Ascending aorta (tissue), 2 donors: ENCODE measurements at regions not wholly inside any gene's neighbourhood (a gene's known extent, or its start where the extent isn't known, plus 50 kb on each side); places are given as distances from the start of the nearest gene placed in this dataset.

Experiments used
- DNase-seq, 2 donors: peaks; one replicate each; pipeline ENCODE4 v3.0.0-alpha.2; 2019; ENCODE audit warnings: low spot score in 2 of 2
- H3K27ac ChIP-seq, 2 donors: fragments of 200-600 bp; sonication (generic); one replicate each; pipeline ENCODE4 v1.5.1; 2016 to 2017; ENCODE audit warnings: mild to moderate bottlenecking in 1 of 2
- H3K27me3 ChIP-seq: fragments of 200-600 bp; sonication (generic); one replicate; pipeline ENCODE4 v1.5.1; 2017
- H3K36me3 ChIP-seq, 2 donors: fragments of 200-600 bp; sonication (generic); one replicate each; pipeline ENCODE4 v1.5.1; 2016
- H3K4me1 ChIP-seq, 2 donors: fragments of 200-600 bp; sonication (generic); one replicate each; pipeline ENCODE4 v1.5.1; 2016 to 2017; ENCODE audit warnings: mild to moderate bottlenecking in 1 of 2
- H3K4me3 ChIP-seq, 2 donors: fragments of 200-600 bp; sonication (generic); one replicate each; pipeline ENCODE4 v1.5.1; 2016 to 2017; ENCODE audit warnings: mild to moderate bottlenecking in 1 of 2
- H3K9me3 ChIP-seq, 2 donors: fragments of 200-600 bp; sonication (generic); one replicate each; pipeline ENCODE4 v1.5.1; 2016
- CTCF ChIP-seq, 3 experiments: fragments of 200-600 bp in 2 of 3; fragments of 450-650 bp in 1 of 3; sonication (generic) in 2 of 3; IDR thresholded peaks; one replicate each; pipeline ENCODE4 v1.5.1; 2016 to 2019; ENCODE audit warnings: antibody characterized with exemption in 3 of 3, mild to moderate bottlenecking in 1 of 3, moderate library complexity in 1 of 3
- intact Hi-C: fragments of 100-400 bp; cut with DNase I; formaldehyde crosslinking; loops from one replicate; pipeline ENCODE4 v1.15.1; 2023

GRCh38 chr10:28137907-28138880, 139.3 kb upstream of the ODAD2 start:
- no peak for DNase-seq
- H3K36me3 ChIP-seq: no peaks in the 10 kb centered on the region
- no peak for TF ChIP-seq CTCF (IDR thresholded peaks at IDR 0.05)
- H3K27ac ChIP-seq: peak overlapping the region; percentile 21 to 59
- H3K9me3 ChIP-seq: peaks cover 0 to 14% of the 10 kb centered on the region in 2 donors
- no peak overlapping the region for H3K4me3 ChIP-seq
- peaks cover 0 to 8% of the 10 kb centered on the region in 2 donors for H3K4me1 ChIP-seq
- intact Hi-C loops: no loop called here
- no peaks in the 10 kb centered on the region for H3K27me3 ChIP-seq

DNA sequence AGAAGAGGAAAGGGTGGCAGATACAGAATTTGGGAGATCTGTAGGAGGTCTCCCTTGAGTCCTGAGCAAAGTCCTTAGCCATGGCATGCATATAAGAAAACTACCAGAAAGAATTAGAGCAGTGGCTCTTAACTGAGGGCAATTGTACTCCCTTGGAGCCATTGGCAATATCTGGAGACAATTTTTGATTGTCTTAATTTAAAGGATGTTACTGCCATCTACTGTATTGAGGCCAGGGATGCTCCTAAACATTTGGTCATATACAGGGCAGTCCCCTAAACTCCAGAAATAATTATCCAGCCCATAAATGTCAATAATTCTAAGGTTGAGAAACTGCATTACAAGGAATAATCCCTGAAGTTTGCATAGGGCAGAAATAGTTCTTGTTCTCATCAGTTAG, 136.4 kb upstream of the ODAD2 start:
- no peak for TF ChIP-seq CTCF (IDR thresholded peaks at IDR 0.05)
- no peaks in the 10 kb centered on the region for H3K27me3 ChIP-seq

DNA sequence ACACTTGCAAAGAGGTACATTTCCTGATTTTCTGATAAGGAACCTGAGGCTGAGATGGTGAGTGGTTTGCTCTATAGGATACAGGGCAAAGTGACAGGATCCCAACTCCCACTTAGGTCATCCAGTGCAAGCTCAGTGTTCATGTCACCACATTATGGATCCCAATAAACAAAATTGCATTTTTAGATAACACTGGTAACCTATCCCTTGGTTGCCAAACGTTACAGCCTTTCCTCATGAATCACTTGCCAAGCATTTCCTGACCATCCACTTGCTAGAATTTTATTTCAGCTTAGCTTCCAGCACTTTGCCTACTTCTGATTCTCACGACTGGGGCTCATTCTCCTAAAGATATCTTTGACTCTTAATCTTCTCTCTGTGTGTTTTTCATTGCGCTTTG, 131.4 kb upstream of the ODAD2 start:
- H3K27ac ChIP-seq: peak overlapping the region in 1 of 2 donors; percentile 10
- no peak for DNase-seq
- H3K4me1 ChIP-seq: peaks cover 0 to 6% of the 10 kb centered on the region in 2 donors
- TF ChIP-seq CTCF (IDR thresholded peaks at IDR 0.05): no peak
- H3K4me3 ChIP-seq: no peak overlapping the region
- H3K27me3 ChIP-seq: no peaks in the 10 kb centered on the region
- H3K9me3 ChIP-seq: no peaks in the 10 kb centered on the region
- intact Hi-C loops: no loop called here
- H3K36me3 ChIP-seq: peaks cover 0 to 3% of the 10 kb centered on the region in 2 donors

More for the DNA sequence above, 136.4 kb upstream of the ODAD2 start:
- Histone ChIP-seq H3K36me3 (peaks cover 0 to 3% of the 10 kb centered on the region in 2 donors), H3K4me1 (peaks cover 0 to 9% of the 10 kb centered on the region in 2 donors), H3K4me3 (no peak overlapping the region), H3K27ac (no peak overlapping the region), H3K9me3 (peaks cover 0 to 14% of the 10 kb centered on the region in 2 donors)
- no peak for DNase-seq
- intact Hi-C loops: no loop called here

- Histone ChIP-seq H3K4me1 (peaks cover 0 to 12% of the 10 kb centered on the region in 2 donors), H3K27me3 (no peaks in the 10 kb centered on the region), H3K9me3 (no peaks in the 10 kb centered on the region), H3K4me3 (no peak overlapping the region), H3K27ac (no peak overlapping the region), H3K36me3 (peaks cover 0 to 13% of the 10 kb centered on the region in 2 donors)
- intact Hi-C loops: no loop called here
- no peak for TF ChIP-seq CTCF (IDR thresholded peaks at IDR 0.05)
- DNase-seq: no peak
Observed at GRCh38 chr10:28127881-28128280, 129.0 kb upstream of the ODAD2 start.

DNA sequence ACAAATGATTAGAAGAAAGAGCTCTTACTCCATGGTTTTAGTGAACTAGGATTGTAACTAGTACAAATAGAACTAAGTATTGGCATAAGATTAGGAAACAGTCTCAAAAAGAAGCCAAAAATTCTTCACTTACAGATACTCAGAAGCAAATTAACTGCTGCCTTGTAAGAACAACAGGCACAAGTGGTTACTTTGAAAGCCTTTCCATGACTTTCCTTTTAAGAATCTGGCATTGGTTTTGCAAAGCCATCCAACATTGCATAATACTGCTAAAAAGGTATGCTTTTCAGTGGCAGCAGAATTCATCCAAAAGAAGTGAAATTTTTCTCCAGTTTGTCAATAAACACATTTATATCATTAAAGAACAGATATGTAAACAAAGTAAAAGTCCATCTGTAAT, 126.8 kb upstream of the ODAD2 start:
- H3K27ac ChIP-seq: no peak overlapping the region

More for the DNA sequence above, 126.8 kb upstream of the ODAD2 start:
- TF ChIP-seq CTCF (IDR thresholded peaks at IDR 0.05): no peak
- no peaks in the 10 kb centered on the region for H3K9me3 ChIP-seq
- no peak overlapping the region for H3K4me3 ChIP-seq
- peaks cover 0 to 12% of the 10 kb centered on the region in 2 donors for H3K4me1 ChIP-seq
- no peak for DNase-seq
- intact Hi-C loops: no loop called here
- H3K27me3 ChIP-seq: no peaks in the 10 kb centered on the region
- peaks cover 0 to 12% of the 10 kb centered on the region in 2 donors for H3K36me3 ChIP-seq
